DOHH2 (cell line): ENCODE measurements at regions not wholly inside any gene's neighbourhood (a gene's known extent, or its start where the extent isn't known, plus 50 kb on each side); places are given as distances from the start of the nearest gene placed in this dataset.

Source experiments
- CTCF ChIP-seq: fragments of 200-600 bp; sonication (generic); IDR thresholded peaks from one replicate; pipeline ENCODE4 v1.5.1; 2014; ENCODE audit warnings: antibody characterized with exemption, mild to moderate bottlenecking, low read depth, low read length; ENCODE audit not compliant: poor library complexity, severe bottlenecking
- EZH2phosphoT487 ChIP-seq: fragments of 200-600 bp; sonication (generic); IDR thresholded peaks from 2 replicates; pipeline ENCODE4 v1.6.1; 2017; ENCODE audit warnings: borderline replicate concordance, mild to moderate bottlenecking, antibody characterized with exemption, low read length, moderate library complexity, mixed read lengths

GRCh38 chr3:78143000-78143399 is 1103.1 kb downstream of the ROBO2 start:
- TF ChIP-seq CTCF (no peak), EZH2phosphoT487 (no peak)
